ENCODE measurements at regions not wholly inside any gene's neighbourhood (a gene's known extent, or its start where the extent isn't known, plus 50 kb on each side); places are given as distances from the start of the nearest gene placed in this dataset.
"Not testable (repeated sequence)": the region's sequence is repeated elsewhere in the genome, so short reads cannot be mapped to it uniquely, and the experiment has no call there.

- no peak for DNase-seq
Measured at GRCh38 chr5:87588316-87588715, 175.6 kb upstream of the CCNH start.

GRCh38 chr5:87583704-87584103 lies 171.0 kb upstream of the CCNH start:
- DNase-seq = not testable (repeated sequence)

GRCh38 chr5:87582149-87582548 lies 169.4 kb upstream of the CCNH start:
- no peak for DNase-seq

GRCh38 chr5:87581661-87582060 lies 168.9 kb upstream of the CCNH start:
- DNase-seq = no peak

- DNase-seq = no peak
Measured at GRCh38 chr5:87579678-87580077, 166.9 kb upstream of the CCNH start.

GRCh38 chr5:87576867-87577266 lies 164.1 kb upstream of the CCNH start:
- no peak for DNase-seq

GRCh38 chr5:87576306-87576705 lies 163.6 kb upstream of the CCNH start:
- not testable (repeated sequence) for DNase-seq

GRCh38 chr5:87574106-87574505 lies 161.4 kb upstream of the CCNH start:
- DNase-seq = no peak

- no peak for DNase-seq
Measured at GRCh38 chr5:87572611-87573010, 159.9 kb upstream of the CCNH start.

GRCh38 chr5:87572090-87572489 lies 159.4 kb upstream of the CCNH start:
- no peak for DNase-seq

- no peak for DNase-seq
Measured at GRCh38 chr5:87570366-87570765, 157.6 kb upstream of the CCNH start.

- no peak for DNase-seq
Measured at GRCh38 chr5:87562068-87562467, 149.3 kb upstream of the CCNH start.

- DNase-seq = no peak
Measured at GRCh38 chr5:87560528-87560927, 147.8 kb upstream of the CCNH start.

- no peak for DNase-seq
Measured at GRCh38 chr5:87551911-87552310, 139.2 kb upstream of the CCNH start.

- no peak for DNase-seq
Measured at GRCh38 chr5:87541676-87542075, 128.9 kb upstream of the CCNH start.

- no peak for DNase-seq
Measured at GRCh38 chr5:87541033-87541432, 128.3 kb upstream of the CCNH start.

- no peak for DNase-seq
Measured at GRCh38 chr5:87539839-87540238, 127.1 kb upstream of the CCNH start.

GRCh38 chr5:87536365-87536764 lies 123.6 kb upstream of the CCNH start:
- DNase-seq = no peak

GRCh38 chr5:87535706-87536105 lies 123.0 kb upstream of the CCNH start:
- DNase-seq = no peak

- DNase-seq = no peak
Measured at GRCh38 chr5:87529486-87530076, 116.9 kb upstream of the CCNH start.

- no peak for DNase-seq
Measured at GRCh38 chr5:87526131-87526530, 113.4 kb upstream of the CCNH start.

GRCh38 chr5:87524217-87524616 lies 111.5 kb upstream of the CCNH start:
- no peak for DNase-seq

- DNase-seq = not testable (repeated sequence)
Measured at GRCh38 chr5:87511778-87512177, 99.0 kb upstream of the CCNH start.

- no peak for DNase-seq
Measured at GRCh38 chr5:87503004-87503403, 90.3 kb upstream of the CCNH start.

Data from NCI-H2081 treated with DMSO at 0.1 percent for 48 hours (cell line).